Mesothelial cell of epicardium (in vitro differentiated cells): ENCODE measurements at regions not wholly inside any gene's neighbourhood (a gene's known extent, or its start where the extent isn't known, plus 50 kb on each side); places are given as distances from the start of the nearest gene placed in this dataset.

ENCODE experiments used
- DNase-seq, 2 experiments: peaks; one replicate each; pipeline ENCODE4 v3.0.0; 2021; ENCODE audit warnings: low spot score in 2 of 2; ENCODE audit not compliant: unreplicated experiment in 2 of 2
- H3K27ac Mint-ChIP-seq: 2 replicates; pipeline ENCODE4 v1.8.0; 2021; ENCODE audit warnings: mixed read lengths
- H3K27me3 Mint-ChIP-seq: 2 replicates; pipeline ENCODE4 v1.8.0; 2021; ENCODE audit warnings: low read depth, mixed read lengths
- H3K36me3 Mint-ChIP-seq: 2 replicates; pipeline ENCODE4 v1.8.0; 2021; ENCODE audit warnings: mixed read lengths
- H3K4me1 Mint-ChIP-seq: 2 replicates; pipeline ENCODE4 v1.8.0; 2021; ENCODE audit warnings: mixed read lengths
- H3K4me3 Mint-ChIP-seq: 2 replicates; pipeline ENCODE4 v1.8.0; 2021; ENCODE audit warnings: mild to moderate bottlenecking, moderate library complexity, mixed read lengths
- H3K9me3 Mint-ChIP-seq: 2 replicates; pipeline ENCODE4 v1.8.0; 2021; ENCODE audit warnings: mixed read lengths
- CTCF ChIP-seq: fragments of 200-600 bp; sonication (generic); IDR thresholded peaks from one replicate; pipeline ENCODE4 v1.5.0; 2021; ENCODE audit warnings: antibody characterized with exemption; ENCODE audit not compliant: unreplicated experiment

GRCh38 chr11:33419924-33420323, 162.7 kb downstream of the HIPK3 start:
- Mint-ChIP-seq H3K36me3 (no peaks in the 10 kb centered on the region), H3K27ac (no peak overlapping the region), H3K4me1 (no peaks in the 10 kb centered on the region), H3K9me3 (no peaks in the 10 kb centered on the region), H3K27me3 (peaks cover 39% of the 10 kb centered on the region), H3K4me3 (no peak overlapping the region)
- TF ChIP-seq CTCF: no peak
- DNase-seq: no peak

DNA sequence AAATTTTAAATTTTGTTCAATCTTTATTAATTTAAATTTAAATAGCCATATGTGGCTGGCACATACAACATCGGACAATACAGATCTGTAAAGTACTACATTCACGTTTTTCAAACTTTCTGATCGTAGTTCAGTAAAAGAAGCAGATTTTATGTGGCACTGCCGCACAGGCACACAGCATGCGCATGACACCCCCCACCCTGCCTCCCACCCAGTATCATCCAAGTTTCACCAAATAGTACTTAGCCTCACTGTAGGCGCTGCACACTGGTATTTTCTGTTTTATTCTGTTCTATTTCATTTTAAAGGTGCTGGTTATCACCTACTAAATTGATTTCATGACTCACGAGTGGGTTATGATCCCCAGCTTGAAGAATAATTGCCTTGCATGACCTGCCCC, 159.9 kb downstream of the HIPK3 start:
- H3K27me3 Mint-ChIP-seq: peaks cover 39% of the 10 kb centered on the region
- H3K27ac Mint-ChIP-seq: no peak overlapping the region
- H3K4me3 Mint-ChIP-seq: no peak overlapping the region
- H3K9me3 Mint-ChIP-seq: no peaks in the 10 kb centered on the region
- no peaks in the 10 kb centered on the region for H3K36me3 Mint-ChIP-seq
- no peak for TF ChIP-seq CTCF
- no peak for DNase-seq
- no peaks in the 10 kb centered on the region for H3K4me1 Mint-ChIP-seq

GRCh38 chr11:33413301-33413700, 156.1 kb downstream of the HIPK3 start:
- no peak overlapping the region for H3K4me3 Mint-ChIP-seq
- H3K4me1 Mint-ChIP-seq: no peaks in the 10 kb centered on the region
- no peaks in the 10 kb centered on the region for H3K9me3 Mint-ChIP-seq
- H3K36me3 Mint-ChIP-seq: no peaks in the 10 kb centered on the region
- peaks cover 62% of the 10 kb centered on the region for H3K27me3 Mint-ChIP-seq
- no peak for TF ChIP-seq CTCF
- no peak for DNase-seq
- H3K27ac Mint-ChIP-seq: no peak overlapping the region

- no peaks in the 10 kb centered on the region for H3K36me3 Mint-ChIP-seq
- no peaks in the 10 kb centered on the region for H3K4me1 Mint-ChIP-seq
- H3K4me3 Mint-ChIP-seq: no peak overlapping the region
- no peak for DNase-seq
- H3K27ac Mint-ChIP-seq: no peak overlapping the region
- TF ChIP-seq CTCF: no peak
- H3K9me3 Mint-ChIP-seq: no peaks in the 10 kb centered on the region
- H3K27me3 Mint-ChIP-seq: peaks cover 62% of the 10 kb centered on the region
Observed at GRCh38 chr11:33412241-33412640, 155.1 kb downstream of the HIPK3 start.

- Mint-ChIP-seq H3K27ac (no peak overlapping the region), H3K36me3 (no peaks in the 10 kb centered on the region), H3K4me3 (no peak overlapping the region), H3K9me3 (no peaks in the 10 kb centered on the region), H3K27me3 (peaks cover 62% of the 10 kb centered on the region), H3K4me1 (no peaks in the 10 kb centered on the region)
- TF ChIP-seq CTCF: no peak
- no peak for DNase-seq
Observed at GRCh38 chr11:33411751-33412150, 154.6 kb downstream of the HIPK3 start.

DNA sequence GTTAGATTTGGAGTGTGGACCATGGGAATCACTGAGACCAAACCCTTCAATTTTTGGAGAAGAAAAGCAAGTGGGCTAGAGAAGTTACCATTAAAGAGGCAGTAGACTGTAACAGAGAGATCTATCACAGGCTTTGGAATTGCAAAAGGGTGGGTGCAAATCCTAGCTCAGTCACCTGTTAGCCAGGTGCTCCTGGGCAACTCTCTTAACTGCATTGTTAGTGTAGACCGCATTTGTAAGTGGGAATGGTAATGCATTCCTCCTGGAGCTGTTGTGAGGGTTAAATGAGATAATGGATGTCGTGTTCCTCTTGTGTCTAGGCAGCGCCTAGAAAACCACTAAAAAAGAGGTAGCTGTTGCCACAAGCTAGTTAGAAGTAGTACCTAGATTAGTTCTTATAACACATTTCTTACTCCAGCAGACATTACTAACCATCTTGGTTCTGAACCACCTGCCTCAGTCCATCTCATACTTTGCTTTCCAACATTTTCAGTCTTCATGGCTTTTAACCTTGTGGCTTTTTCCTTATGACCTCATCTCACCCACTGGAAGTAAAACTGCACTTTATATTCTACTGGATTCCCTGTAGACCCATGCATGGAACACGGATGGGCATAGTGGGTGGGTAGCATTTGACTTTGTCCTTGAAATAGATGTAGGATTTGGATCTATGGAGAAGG, 153.0 kb downstream of the HIPK3 start:
- no peak overlapping the region for H3K27ac Mint-ChIP-seq
- no peak overlapping the region for H3K4me3 Mint-ChIP-seq
- H3K36me3 Mint-ChIP-seq: no peaks in the 10 kb centered on the region
- H3K27me3 Mint-ChIP-seq: peaks cover 57% of the 10 kb centered on the region
- no peak for DNase-seq
- H3K4me1 Mint-ChIP-seq: no peaks in the 10 kb centered on the region
- TF ChIP-seq CTCF: no peak
- no peaks in the 10 kb centered on the region for H3K9me3 Mint-ChIP-seq
